NCI-H2029 (cell line): ENCODE measurements at regions not wholly inside any gene's neighbourhood (a gene's known extent, or its start where the extent isn't known, plus 50 kb on each side); places are given as distances from the start of the nearest gene placed in this dataset.

ENCODE experiments used
- DNase-seq: peaks from one replicate; lab custom pipeline; 2025; lab: John Stamatoyannopoulos, UW

DNA sequence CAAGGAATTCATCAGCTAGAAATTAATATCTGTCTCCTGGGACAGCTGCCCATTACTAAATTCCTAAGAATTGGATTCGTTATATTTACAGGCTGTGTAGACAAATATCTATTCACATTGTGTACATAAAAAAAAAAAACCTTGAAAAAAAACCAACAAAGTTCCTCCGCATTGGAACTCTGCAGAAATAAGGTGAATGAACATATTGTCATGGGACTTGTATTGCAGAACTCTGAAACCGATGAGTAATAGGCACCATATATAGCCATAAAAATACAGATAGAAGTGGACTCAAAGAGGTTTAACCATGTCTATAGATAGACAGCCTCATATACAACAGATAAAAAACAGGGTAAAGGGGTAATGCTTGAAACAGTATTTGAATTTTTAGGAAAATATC is 909.9 kb upstream of the CHAC2 start:
- DNase-seq = no peak

DNA sequence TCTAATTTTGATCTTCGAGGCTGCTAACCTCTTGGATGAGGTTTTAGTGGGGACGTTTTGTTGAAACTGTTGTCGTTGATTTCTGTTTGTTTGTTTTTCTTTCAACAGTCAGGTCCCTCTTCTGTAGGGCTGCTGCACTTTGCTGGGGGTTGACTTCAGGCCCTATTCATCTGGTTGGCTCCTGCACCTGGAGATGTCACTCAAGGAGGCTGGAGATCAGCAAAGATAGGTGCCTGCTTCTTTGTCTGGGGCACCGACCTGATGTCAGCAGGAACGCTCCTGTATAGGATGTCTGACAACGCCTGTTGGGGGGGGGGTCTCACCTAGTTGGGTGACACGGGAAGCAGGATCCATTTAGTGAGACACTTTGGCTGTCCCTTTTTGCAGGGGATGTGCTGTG is 915.6 kb upstream of the CHAC2 start:
- DNase-seq = no peak

DNA sequence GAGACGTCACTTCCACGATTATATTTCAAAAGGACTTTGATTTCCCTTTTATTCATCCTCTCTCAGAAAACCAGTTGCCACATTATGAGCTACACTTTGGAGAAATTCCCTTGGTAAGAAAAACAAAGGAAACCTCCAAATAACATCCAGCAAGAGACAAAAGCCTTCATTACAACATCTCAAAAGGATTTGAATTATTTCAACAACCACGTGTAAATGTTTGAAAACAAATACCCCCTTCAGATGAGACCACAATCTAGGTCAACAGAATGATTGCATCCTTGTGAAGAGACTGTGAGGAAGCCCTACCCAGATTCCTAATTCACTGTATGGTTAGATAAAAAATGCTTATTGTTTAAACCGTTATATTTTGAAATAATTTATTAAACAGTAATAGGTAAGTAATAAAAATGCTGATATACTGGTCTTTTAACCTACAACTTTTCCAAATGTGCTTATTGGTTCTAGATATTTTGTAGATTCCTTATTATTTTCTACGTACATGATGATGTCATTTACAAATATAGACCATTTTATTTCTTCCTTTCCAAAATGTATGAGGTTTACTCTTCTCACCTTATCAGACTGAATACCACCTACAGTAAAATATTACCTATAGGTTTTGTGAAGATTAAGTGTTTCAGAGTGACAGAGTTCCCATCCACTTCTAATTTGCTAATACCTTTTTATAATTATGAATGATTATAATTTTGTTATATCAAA is 922.7 kb upstream of the CHAC2 start:
- DNase-seq = peak; percentile 0

DNA sequence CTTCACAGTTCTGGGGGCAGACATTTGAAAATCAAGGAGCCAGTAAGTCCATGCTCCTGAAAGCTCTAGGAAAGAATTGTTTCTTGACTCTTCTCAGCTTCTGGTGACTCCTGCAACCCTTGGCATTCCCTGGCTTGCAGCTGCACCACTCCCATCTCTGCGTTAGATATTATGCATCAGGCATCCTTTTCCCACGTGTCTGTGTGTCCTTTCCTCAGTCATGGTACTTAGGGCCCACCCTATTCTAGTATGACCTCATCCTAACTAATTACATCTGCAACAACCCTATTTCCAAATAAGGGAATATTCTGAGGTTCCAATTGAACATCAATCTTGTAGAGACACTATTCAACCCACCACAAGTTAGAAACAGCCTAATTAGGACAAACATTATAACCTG is 931.7 kb upstream of the CHAC2 start:
- DNase-seq = no peak

DNA sequence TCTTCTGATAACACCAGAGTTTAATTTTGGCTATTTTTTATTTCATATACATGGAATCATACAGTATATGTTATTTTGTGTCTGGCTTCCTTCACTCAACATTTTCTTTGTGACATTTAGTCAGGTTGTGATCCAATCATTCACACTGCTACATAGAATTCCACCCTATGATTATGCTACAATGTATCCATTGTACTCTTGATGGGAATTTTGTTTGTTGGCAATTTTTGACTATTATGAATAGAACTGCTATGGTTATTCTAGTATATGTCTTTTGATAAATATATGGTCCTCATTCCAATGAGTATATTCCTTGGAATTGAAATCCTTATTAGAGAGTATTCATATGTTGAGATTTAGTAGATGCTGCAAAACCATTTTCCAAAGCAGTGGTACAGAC is 936.4 kb upstream of the CHAC2 start:
- no peak for DNase-seq

DNA sequence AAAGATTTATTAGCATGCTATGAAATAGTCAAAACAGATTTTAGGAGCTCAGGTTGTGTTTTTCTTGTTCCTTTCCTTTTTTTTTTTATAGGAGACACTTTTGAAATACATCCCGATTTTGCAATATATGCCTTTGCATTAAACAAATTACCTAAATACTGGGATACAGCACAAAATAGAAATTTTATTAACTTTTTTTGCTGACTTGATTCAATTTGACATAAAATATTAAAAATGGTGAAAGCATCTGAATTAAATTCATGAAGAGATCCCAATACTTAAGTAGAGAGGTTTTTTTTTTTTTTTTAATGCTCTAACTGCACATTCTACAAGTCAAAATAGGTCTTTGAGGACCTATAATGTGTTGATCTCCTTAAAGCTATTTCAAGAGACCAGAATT is 939.5 kb upstream of the CHAC2 start:
- DNase-seq = no peak

DNA sequence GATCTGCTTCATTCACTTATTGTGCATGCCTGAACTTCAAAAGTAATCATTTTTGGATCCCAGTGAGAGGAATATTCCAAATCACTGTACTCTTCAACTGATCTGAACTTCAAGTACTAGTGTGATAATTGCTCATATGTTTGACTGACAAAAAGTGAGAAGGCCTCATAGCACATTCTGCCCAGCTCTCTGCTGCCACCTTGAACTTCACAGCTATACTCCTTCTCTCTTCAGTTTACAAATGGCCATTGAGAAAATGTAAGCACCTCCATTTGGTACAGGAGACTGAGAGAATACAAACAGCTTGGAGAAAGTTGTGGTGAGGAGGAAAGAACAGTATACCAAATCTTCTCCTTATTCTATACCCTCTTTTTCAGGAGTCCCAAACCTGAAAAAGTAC is 946.0 kb upstream of the CHAC2 start:
- no peak for DNase-seq

DNA sequence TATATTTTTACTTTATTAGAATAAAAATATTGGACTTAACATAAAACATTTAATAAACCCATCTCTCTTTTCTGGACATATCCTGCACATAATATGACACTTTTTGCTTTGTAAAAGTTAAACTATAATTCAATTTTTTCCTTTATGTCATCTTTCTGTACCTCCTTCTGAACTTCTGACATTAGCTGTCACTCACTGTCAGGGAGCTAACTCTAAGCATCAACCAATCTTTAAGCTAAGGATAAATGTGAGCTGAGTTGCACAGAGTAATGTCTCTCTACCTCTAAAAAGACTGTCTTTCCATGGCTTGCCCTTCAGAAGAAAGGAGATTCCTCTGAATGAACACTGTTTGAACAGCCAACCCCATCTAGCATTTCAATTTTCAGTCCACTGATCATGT is 948.6 kb upstream of the CHAC2 start:
- no peak for DNase-seq

DNA sequence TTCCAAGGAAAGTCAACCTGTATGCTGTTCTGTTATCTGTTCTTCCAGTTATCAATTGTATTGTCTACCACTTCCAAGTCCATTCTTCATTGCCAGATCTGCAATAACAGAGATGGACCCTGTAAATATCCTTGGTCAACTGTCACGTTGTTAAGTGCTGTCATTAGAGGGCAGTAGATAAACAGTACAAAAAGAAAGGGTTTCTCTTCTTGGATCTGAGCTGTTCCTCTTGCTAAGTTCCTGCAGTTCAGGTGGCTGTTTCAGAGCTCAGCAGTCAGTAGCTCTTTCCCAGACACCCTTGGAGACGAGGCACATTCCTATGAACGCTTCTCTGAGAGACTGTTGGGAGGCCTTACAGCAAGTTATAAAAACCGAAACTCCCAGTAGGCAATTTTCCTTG is 957.1 kb upstream of the CHAC2 start:
- peak; percentile 0 for DNase-seq

DNA sequence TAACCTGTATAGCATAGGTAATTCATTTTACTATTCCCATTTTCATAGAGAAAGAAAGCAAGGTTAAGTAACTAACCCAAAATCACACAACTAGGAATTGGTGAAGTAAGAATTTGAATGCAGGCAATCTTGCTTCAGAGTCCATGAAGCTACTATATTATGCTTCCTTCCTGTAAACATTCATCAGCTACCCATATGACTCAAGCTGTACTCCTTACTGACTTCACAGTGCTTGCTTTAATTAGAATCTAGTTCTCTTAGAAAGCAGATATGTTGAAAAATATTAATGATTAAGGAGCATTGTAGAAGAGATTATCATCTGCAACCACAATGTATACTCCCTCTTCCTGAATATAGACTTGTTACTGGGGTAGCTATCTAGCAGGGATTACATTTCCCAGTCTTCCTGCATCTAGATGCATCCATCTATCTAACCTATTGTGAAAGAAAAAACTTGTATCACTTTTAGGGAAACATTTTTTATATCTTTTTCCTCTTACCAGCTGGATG is 961.6 kb upstream of the CHAC2 start:
- no peak for DNase-seq

DNA sequence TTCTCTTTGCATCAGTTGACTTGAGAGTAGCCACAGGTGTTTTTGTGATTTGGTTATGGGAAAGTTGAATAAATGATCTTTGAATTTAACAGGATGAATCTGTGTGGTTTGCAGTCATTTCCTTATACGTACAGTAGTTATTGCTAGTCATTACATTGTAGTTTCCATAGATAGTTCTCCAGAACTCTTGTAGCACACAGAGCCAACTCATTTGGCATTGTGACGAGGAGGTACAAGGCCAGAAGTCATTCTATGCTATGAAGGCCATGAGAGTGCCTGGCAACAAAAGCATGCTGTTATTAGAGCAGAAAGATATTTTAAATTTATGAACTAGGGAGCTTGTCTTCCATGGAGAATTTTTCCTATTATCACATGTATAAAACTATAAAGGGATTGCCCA is 973.0 kb upstream of the CHAC2 start:
- no peak for DNase-seq

DNA sequence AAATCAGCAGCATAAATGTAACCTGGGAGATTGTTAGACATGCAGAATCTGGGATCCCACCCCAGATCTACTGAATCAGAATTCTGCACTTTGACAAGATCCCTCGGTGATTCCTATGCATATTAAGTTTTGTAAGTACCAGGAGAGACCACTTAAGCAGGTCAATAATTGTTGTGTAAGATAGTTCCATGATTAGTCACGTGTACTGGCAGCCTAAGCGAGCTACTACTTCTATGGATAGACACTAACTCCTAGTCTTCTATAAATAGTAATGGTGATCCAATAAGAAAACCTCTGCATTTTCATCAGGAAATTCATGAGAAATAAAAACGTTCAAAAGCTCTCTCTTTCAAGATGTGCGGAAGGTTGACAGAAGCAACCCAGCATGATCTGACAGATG is 988.2 kb upstream of the CHAC2 start:
- no peak for DNase-seq

DNA sequence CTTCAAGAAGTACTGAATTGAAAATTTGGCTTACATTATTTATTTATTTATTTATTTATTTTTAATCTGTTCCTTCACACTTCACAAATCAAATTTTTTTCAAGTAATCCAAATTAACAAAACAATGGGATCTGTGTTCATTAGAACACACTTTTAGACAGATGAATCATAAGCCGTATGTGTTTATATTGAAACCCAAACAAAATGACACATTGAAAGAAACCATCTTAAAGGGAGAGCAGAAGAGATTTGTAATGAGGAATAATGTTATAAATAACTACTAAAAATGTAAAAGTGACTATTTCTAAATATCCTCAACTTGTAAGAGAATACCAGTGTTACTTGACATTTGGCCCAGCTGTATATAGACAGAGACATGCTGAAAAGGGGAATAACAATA is 991.0 kb upstream of the CHAC2 start:
- no peak for DNase-seq

DNA sequence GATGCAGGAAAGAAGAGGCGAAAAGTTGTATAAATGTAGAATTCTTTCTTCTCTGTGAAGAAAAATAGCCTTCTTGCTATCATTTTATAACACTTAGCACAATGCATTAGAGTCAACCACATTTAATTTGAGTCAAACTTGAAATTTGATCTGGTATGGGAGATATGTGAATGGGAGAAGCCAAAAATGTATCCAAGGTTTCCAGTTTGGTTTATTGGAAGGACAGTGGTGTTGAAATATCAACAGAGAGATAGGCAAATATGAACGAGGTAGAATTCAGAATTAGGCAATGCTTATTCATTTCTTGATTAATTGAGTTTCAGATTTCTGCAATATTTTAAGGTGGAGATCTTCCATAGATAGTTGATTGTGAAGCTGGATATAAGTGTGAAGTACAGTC is 991.9 kb upstream of the CHAC2 start:
- DNase-seq = no peak

DNA sequence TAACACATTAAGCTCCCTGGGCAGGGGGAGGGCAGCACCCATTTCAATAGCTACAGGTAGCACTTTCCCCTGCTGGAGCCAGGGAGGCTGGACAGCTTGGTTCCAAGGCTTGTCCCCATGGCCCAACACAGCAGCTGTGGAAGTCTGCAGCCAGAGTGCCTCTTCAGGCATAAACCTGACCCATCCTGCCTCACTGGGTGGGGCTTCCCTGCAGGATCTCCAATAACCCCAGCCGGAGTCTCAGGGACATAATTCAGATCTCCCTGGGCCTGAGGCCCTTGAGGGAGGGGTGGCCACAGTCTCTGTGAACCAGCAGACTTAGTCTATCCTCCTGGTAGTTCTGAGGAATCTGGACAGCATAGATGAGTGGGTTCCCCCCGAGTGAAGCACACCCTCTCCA is 1001.9 kb upstream of the CHAC2 start:
- no peak for DNase-seq

DNA sequence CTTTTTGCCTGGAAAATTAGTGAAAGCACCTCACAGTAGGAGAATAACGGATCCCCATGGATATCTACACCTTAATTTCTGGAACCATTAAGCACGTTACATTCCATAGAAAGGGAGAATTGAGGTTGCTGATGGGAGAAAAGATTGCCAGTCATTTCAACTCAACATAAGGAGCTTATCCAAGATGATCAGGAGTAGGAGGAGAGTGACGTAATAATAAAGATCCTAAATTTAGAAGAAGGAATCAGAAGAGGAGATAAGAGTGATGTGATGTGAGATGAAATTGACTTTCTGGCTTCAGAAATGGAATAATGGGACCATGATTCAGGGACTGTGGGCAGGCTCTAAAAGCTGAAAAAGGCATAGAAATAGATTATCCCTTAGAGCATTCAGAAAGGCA is 1017.8 kb upstream of the CHAC2 start:
- no peak for DNase-seq

DNA sequence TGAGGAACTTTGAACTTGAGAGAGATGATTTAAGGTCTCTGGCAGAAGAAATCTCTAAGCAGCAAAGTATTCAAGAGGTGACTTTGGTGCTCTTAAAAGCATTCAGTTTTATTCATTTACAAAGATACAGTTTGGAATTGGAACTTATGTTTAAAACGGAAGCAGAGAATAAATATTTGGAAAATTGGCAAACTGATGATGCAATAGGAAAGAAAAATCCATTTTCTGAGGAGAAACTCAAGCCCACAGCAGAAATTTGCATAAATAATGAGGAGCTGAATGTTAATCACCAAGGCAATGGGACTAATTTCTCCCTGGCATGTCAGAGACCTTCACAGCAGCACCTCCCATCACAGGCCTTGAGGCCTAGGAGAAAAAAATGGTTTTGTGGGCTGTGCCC is 1022.5 kb upstream of the CHAC2 start:
- no peak for DNase-seq

DNA sequence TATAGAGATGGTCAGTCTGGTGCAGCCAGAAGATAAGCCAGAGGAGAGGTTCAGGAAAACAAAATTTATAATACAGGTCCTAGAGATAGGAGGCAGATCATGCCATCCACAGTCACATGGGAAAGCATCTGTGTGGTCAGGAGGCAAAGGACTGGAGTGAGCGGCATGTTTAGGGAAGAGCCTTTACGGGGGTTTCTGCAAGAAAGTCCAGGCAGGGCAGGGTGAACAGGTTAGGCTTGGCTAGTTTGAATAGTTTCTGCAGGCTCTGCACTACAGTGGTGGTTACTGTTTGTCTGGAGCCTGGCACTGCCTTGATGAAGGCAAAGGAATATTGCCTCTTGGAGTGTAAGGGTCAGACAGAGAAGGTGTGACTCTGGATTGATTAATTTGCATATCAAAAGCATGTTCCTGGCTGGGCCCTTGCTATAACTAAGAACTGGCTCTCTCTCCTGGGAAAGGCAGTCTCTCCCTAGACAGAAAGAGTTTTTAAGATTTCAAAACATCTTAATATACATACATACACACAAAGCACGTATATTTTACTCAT is 1034.7 kb upstream of the CHAC2 start:
- no peak for DNase-seq

DNA sequence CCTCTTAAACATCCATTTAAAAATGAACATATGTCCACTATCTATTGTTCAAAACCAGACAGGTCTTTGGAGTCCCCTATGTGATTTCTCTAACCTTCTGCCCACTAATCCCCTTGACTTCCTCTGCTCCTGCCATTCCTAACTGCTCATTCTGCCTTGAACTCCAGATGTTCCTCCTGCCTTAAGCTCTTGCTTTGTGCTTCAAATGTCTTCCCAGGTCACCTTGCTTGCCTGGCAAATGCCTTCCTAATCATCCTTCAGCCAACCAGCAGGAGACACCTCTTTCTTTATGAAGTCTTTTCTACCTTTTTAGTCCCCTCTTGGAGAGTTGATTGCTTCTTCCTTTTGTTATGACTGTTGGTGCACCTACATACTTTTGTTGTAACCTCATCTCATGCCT is 1043.0 kb upstream of the CHAC2 start:
- no peak for DNase-seq

DNA sequence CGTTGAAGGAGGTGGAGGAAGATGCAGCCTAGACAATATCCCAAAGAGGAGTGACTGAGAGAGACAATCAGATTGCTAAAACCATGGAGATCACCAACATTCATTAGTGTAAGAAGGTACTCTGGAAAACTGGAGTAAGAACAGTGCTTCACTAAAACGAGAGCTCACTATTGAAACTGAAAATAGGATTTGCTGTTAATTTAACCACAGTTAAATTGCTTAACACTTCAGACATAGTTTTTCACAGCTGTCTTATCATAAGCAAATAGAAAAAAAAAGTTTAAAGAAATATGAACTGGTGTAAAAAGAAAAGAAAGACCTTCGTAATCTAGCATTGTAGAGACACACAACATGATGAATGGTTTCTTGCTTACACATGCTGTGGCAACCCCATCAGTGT is 1049.8 kb upstream of the CHAC2 start:
- DNase-seq = no peak

DNA sequence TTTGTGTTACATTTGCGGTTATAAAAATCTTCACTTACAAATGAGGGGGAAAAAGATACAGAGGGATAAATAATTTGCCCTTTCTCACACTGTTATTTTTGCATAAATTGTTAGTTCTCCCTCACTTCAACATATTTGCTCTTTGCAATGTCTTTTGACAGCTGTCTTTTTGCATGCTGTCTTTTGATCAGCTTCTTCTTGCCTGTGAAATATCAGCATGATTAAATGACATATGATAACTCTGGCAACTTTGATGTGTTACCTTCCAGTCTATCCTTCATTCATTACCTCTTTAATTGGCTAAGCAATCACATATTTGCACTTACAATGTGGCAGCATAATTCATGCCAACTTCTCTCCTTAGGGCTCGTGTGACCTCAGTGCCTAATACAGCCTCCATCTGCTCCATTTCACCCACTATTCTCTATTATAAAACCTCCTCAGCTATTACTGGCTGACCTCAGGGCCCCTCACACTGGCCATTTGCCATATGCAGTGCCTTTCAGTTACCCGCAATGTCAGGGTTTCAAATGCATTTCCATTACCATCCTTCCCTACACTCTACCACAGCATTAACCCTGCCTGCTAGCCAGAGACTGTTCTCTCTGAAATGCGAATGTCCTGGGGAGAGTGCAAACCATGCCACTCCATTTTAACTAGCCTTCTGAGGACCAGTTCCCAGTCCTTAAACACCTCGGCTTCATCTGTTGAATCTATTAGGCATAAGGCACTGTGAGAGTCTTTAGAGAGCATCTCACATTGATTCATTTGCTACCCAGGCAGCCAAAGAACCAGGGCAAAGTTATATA is 1056.6 kb upstream of the CHAC2 start:
- DNase-seq = no peak

DNA sequence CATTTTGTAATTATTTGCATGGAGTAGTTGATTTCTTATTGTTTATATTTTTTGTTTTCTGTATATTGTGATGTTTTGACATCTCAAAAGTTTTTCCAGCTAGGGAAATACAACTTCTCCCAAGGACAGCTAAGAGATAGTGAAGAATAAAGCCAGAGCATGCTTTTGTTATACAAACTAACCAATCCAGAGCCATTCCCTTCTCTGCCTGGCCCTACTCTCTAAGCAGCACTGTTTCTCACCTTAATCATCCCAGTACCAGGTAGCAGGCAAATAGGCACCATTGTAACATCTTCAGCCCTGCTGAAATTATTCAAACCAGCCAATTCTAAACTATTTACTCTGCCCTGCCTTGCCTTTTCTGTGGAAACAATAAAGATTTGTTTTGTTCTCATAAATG is 1063.4 kb upstream of the CHAC2 start:
- no peak for DNase-seq

DNA sequence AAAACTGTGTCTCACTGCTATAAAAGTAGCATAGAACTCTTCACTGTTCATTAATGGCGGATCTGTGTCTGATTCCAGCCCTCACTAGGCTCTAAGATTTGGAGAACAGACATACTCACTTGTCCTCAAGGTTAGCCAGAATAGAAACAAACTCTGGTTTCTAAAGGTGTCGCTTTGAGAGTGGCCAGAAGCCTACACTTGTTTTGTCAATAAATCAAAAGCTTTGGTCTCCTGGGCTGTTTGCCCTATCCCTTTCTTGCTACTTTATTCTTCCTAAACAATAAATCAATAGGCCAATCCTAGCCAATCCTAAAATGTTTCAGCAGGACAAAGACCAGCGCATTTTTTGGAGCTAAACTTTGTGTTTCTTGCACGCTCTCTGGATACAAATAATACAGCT is 1064.6 kb upstream of the CHAC2 start:
- no peak for DNase-seq
